Stimulated activated CD4-positive, alpha-beta T cell treated with anti-CD3 and anti-CD28 coated beads, Interleukin-1b, Interleukin-23, amount 100 ng/mL, for 1 hour (primary cell): ENCODE measurements at regions not wholly inside any gene's neighbourhood (a gene's known extent, or its start where the extent isn't known, plus 50 kb on each side); places are given as distances from the start of the nearest gene placed in this dataset.
"Not testable (repeated sequence)": the region's sequence is repeated elsewhere in the genome, so short reads cannot be mapped to it uniquely, and the experiment has no call there.

Experiments used
- DNase-seq, 2 donors: peaks; one replicate each; pipeline ENCODE4 v3.0.0-alpha.2; 2020; ENCODE audit warnings: low read depth in 2 of 2

- no peak for DNase-seq
Observed at GRCh38 chr4:179248821-179249220, 1806.6 kb upstream of the AGA start.

- DNase-seq = no peak
Observed at GRCh38 chr4:179268791-179269190, 1826.6 kb upstream of the AGA start.

GRCh38 chr4:179272282-179272681, 1830.0 kb upstream of the AGA start:
- no peak for DNase-seq

DNA sequence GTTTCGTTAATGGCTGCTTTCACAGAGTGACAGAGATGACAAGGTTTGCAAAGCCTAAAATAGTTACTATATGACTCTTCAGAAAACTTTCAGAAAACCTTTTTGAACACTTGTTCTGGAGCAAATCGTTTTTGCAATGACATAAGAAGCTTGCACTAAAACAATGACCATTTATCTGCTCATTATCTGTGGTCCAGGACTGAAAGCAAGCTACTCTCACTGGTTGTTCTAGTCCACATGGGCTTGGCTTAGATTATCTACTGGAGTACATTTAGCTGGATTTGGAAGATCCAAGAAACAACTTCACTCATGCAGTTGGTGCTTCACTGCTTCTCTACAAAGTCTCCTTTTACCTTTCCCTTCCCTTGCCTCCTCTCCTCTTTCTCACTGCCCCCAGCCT, 1836.4 kb upstream of the AGA start:
- no peak for DNase-seq

DNA sequence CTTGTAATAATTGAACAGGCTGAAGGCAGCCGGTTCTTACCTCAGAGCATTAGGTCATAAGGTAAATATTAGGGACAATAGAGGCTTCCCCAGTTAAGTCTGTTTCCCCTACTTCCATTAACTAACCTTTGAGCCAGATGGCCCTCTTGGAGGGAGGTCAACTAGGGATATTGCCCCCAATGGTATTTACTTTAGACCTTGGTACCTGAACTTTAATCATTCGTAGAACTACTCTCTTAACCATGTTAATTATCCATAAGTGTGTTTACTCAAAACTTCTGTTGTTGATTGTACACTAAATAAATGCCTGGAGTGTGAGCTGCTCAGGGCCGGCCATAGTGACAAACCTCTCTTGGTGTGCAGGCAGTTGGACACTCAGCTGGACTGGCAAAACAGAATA, 1843.5 kb upstream of the AGA start:
- DNase-seq = no peak

DNA sequence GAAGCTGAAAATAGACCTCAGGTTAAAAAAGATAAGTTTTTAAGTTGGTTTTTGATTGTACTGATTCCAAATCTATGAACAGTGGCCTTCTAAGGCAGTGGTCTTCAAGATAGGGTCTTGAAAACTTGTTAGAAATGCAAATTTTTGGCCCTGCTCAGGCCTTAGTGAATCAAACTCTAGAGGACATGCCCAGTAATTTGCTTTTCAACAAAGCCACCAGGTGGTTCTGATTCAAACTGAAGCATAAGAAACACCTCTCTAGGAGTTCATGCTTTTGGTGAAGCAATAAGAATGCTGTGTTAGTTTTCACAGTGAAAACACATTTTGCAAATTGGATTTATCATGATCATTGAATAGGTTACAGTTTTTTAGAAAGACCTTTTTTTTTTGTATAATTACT, 1849.4 kb upstream of the AGA start:
- DNase-seq = no peak

DNA sequence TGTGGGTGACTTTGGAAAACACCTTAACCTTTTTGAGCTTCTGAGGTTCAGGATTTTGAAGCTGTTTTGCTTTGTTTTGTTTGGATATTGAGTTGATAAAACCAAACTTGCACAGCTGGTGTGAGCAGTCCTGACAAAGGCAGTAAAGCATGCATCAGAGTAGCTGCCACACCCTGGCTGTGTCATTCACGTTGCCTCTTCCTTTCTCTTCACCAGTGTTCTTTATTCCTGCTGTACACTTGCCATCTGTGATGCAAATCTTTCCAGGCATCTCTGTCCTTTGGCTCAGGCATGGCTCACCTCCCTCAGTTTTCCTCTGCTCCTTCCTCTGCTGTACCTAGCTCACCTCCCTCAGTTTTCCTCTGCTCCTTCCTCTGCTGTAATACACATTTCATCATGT, 1850.2 kb upstream of the AGA start:
- no peak for DNase-seq

GRCh38 chr4:179307297-179308136, 1865.3 kb upstream of the AGA start:
- DNase-seq = no peak

- DNase-seq = no peak
Observed at GRCh38 chr4:179313823-179314222, 1871.6 kb upstream of the AGA start.

GRCh38 chr4:179325181-179325580, 1882.9 kb upstream of the AGA start:
- DNase-seq = no peak

- DNase-seq = no peak
Observed at GRCh38 chr4:179328627-179329026, 1886.4 kb upstream of the AGA start.

DNA sequence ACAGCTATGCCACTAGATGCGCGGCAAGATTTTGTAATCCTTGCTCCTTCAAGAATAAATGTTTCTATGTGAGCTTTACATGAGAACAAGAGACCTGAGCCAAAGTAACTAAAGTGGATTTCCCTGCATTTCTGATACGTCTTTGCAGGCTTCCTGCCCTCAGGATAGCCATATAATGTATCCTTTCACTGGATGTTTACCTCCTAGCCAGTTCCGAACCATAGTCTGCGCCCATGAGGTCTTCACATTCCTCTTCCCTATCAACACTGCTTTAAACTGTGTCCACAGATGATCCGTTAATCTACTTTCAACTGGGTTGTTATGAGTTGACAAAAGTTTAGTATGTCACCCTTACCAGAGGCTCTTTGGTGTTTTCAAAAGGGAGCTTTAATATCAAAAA, 1889.1 kb upstream of the AGA start:
- no peak for DNase-seq

DNA sequence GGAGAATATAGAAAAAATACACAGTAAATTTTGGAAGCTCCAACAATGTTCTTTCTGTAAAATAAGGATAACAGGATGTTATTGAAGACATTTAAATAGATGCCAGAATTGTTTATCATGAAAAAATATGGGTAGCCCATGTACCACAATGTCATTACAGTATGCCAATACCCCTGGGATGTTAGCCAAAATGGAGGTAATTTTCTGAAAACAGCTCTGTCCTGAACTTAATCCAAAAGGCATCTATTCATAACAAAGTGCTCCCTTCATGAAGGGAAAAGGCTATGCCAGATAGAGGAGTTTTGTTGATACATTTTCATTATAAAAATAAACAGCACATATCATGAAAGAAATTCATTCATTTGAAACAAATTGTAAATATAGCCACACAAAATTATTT, 1902.6 kb upstream of the AGA start:
- DNase-seq = no peak

GRCh38 chr4:179352221-179352620, 1910.0 kb upstream of the AGA start:
- no peak for DNase-seq

GRCh38 chr4:179353786-179354185, 1911.5 kb upstream of the AGA start:
- no peak for DNase-seq

DNA sequence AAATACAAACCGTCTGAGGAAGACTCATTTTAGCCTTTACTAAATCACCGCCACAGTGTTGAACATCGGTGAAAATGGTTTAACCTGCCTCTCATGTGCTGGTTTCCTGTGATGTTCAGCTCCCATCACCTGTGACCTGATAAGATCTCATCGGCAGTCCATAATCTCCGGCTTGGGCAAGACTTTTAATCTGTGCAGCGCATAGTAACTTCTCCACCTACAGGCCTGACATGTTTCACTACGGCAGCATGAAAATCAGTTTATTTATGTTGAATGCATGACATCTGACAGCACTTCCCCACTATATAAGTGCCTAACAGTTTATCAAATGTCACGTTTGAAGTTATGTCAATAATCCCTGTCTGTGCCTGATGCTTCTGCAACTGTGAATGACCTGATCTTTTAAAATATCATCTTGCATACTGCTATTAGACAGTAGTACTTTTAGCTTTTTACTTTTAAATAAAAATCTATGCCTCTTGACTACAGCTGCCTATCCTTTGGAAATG, 1919.8 kb upstream of the AGA start:
- no peak for DNase-seq

DNA sequence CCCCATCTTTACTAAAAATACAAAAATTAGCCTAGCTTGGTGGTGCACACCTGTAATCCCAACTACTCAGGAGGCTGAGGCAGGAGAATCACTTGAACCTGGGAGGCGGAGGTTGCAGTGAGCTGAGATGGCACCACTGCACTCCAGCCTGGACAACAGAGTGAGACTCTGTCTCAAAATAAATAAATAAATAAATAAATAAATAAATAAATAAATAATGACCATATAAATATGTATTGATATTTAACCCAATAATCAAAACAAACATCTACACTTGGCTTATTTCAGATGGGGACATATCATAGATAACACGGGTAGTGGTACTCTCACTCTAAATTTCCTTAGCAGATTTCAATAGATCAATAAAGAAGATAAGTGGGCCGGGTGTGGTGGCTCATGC, 1923.7 kb upstream of the AGA start:
- DNase-seq = not testable (repeated sequence)

DNA sequence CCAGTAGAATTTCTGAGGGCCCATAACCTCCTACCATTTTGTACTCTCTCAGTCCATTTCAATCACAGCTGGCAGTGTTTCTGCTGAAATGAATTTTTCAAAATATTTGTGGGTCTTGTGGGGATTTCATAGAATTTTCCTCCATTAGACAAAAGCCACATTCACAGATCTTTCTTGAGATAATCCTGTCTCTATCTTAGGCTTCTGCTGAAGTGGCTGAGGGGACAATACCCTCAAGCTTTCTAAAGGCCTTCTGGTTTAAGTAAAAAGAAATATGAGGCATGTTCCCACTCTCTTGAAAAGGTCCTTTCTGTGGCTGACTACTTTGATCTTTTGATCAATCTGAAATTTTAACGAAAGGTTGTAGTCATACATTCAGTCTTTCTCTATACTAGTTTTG, 1930.0 kb upstream of the AGA start:
- DNase-seq = no peak

DNA sequence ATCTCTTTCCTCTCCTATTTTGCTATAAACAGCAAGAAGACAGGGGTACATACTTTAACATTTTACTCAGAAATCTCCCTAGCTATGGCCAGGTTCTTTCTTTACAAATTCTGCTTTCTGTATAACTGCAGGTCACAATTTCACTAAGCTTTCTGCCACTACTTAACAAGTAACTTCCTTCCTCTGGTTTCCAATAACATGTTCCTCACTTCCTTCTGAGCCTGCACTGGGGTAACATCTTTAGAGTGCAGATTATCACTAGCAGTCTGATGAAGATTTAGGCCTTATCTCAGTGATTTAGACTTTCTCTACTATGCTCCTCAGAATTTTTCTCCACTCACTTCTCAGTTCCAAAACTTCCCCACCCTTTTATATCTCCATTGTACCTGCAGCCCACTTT, 1930.5 kb upstream of the AGA start:
- no peak for DNase-seq

- not testable (repeated sequence) for DNase-seq
Observed at GRCh38 chr4:179378847-179379246, 1936.6 kb upstream of the AGA start.

GRCh38 chr4:179392787-179393186, 1950.5 kb upstream of the AGA start:
- no peak for DNase-seq

GRCh38 chr4:179398414-179398813, 1956.2 kb upstream of the AGA start:
- DNase-seq = no peak

DNA sequence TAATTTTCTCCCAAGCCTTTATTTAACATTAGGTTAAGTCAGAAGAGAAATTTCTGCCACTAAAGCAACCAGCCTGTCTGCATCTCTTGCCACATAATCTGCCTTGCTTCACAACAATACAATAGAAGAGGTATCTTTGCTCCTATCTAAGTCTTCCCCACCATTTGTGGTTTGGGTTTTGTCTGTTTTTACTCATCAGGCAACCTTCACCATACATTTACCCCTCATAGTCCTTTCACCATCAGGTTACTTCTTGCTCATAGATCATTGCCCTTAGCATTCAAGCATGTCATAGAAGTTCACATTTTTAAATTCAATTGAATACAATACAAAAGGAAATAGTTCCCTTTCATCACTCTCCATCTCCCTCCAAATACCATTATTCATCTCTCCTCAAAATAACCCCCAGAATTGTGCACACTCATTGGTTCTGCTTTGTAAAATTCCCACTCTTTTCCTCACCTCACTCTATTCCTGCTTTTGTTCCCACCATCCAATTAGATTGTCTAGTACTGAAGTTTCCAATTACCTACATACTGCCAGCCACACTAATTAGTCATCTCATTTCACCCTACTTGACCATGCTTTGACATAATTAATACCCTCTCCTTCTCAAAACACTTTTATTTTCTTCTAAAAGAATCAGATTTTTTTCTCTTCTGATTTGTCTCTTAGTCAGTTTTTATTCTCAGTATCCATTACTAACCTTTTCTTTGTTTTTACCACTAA, 1957.0 kb upstream of the AGA start:
- DNase-seq = no peak
